ENCODE measurements at regions not wholly inside any gene's neighbourhood (a gene's known extent, or its start where the extent isn't known, plus 50 kb on each side); places are given as distances from the start of the nearest gene placed in this dataset.
A peak's percentile ranks its signal among the peaks of the same experiment; 100 is the strongest.

- 12% methylated on average over 4 of the region's 6 CpGs for WGBS (ENCODE audit: insufficient coverage)
- Histone ChIP-seq H3K4me1 (ENCODE audit: control insufficient read depth, insufficient read depth, low read length) (peaks cover 34% of the 10 kb centered on the region), H3K36me3 (ENCODE audit: control insufficient read depth, insufficient read depth, low read length) (no peaks in the 10 kb centered on the region), H3K27me3 (ENCODE audit: control insufficient read depth, insufficient read depth, low read length) (no peaks in the 10 kb centered on the region), H3K4me3 (ENCODE audit: low read length) (no peak overlapping the region), H3K9me3 (replicated peaks; ENCODE audit: control insufficient read depth, low read depth, low read length) (no peaks in the 10 kb centered on the region), H3K27ac (ENCODE audit: low read length) (no peak overlapping the region)
- DNase-seq, result peak; percentile 85
Observed at GRCh38 chr10:43900571-43900970, 251.9 kb upstream of the ZNF32 start.

DNA sequence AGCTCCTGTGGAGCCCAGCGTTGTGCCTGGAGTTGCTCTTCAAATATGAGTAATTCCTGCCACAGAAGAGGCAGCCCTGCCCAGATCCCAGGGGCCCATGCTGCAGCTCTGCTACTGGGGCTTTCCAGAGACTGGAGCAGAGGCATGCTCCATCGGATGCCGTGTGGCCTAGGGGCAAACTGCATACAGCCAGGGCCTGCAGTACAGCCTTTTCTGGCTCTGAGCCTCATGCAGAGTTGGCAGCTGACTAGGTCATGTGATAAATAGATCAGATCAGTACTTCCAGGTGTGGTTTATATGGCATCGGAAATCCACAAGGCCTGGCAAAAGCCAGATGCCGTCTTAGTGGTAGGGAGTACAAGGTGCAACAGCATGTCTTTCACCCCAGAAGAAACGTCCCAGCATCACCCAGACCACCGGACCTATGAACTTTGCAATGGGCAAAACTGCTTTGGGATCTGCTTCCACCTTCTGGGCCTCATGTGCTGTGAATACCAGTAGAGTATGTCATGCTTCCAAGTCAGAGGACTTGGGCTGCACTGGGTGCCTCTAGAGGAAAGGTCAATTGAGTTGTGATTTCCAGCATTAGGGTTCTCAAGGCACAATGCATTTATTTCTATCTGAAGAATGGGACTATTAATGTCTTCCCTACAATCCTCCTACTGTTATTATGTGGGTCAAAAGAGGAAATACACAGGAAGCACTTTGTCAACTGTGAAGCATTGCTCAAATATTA, 250.7 kb upstream of the ZNF32 start:
- DNase-seq, result no peak
- Histone ChIP-seq H3K36me3 (ENCODE audit: control insufficient read depth, insufficient read depth, low read length) (no peaks in the 10 kb centered on the region), H3K4me1 (ENCODE audit: control insufficient read depth, insufficient read depth, low read length) (peaks cover 24% of the 10 kb centered on the region), H3K27me3 (ENCODE audit: control insufficient read depth, insufficient read depth, low read length) (no peaks in the 10 kb centered on the region), H3K9me3 (replicated peaks; ENCODE audit: control insufficient read depth, low read depth, low read length) (no peaks in the 10 kb centered on the region), H3K4me3 (ENCODE audit: low read length) (no peak overlapping the region), H3K27ac (ENCODE audit: low read length) (no peak overlapping the region)
- WGBS (ENCODE audit: insufficient coverage), result 49% methylated on average over 3 of the region's 7 CpGs

- Histone ChIP-seq H3K27ac (ENCODE audit: low read length) (no peak overlapping the region), H3K27me3 (ENCODE audit: control insufficient read depth, insufficient read depth, low read length) (no peaks in the 10 kb centered on the region), H3K4me3 (ENCODE audit: low read length) (no peak overlapping the region), H3K4me1 (ENCODE audit: control insufficient read depth, insufficient read depth, low read length) (peaks cover 21% of the 10 kb centered on the region), H3K9me3 (replicated peaks; ENCODE audit: control insufficient read depth, low read depth, low read length) (no peaks in the 10 kb centered on the region), H3K36me3 (ENCODE audit: control insufficient read depth, insufficient read depth, low read length) (no peaks in the 10 kb centered on the region)
- no peak for DNase-seq
- WGBS (ENCODE audit: insufficient coverage), result 93% methylated on average over 4 of the region's 4 CpGs
Observed at GRCh38 chr10:43898592-43898991, 249.9 kb upstream of the ZNF32 start.

GRCh38 chr10:43897765-43898419, 249.2 kb upstream of the ZNF32 start:
- Histone ChIP-seq H3K27ac (ENCODE audit: low read length) (no peak overlapping the region), H3K36me3 (ENCODE audit: control insufficient read depth, insufficient read depth, low read length) (no peaks in the 10 kb centered on the region), H3K4me3 (ENCODE audit: low read length) (no peak overlapping the region), H3K4me1 (ENCODE audit: control insufficient read depth, insufficient read depth, low read length) (peaks cover 24% of the 10 kb centered on the region), H3K27me3 (ENCODE audit: control insufficient read depth, insufficient read depth, low read length) (no peaks in the 10 kb centered on the region), H3K9me3 (replicated peaks; ENCODE audit: control insufficient read depth, low read depth, low read length) (no peaks in the 10 kb centered on the region)
- WGBS (ENCODE audit: insufficient coverage), result 89% methylated on average over 8 of the region's 9 CpGs
- DNase-seq, result no peak

DNA sequence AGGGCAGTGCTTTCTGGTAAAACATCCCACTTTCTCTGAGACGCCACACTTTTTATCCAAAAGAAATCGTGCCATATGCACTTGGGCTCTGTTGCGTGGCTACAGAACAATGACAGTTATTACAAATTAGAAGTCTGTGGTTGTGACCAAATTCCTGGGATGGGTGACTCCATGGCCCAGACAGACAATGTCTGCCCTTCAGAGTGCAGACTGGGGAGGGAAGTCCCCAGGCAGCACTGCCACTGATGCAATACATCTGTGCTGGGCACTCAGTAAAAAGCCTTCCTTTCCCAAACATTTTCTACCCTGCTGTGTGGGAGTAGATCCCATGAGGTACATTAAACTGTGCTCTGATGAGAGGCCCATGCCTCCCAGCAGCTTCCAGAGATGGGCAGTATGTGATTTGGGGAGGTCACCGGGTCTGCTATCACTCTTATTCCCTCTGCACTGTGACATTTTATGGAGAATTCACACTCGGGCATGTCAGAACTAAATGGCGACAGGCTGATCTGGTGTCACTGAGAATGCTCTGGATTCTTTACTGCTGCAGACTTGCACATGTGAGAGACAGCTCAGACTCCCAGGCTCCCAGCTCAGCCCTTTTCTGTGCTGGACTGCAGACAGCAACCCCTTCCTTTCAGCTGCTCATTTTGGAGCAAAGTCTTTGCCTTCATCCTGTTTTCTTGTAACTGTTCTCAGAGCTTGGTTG, 243.5 kb upstream of the ZNF32 start:
- Histone ChIP-seq H3K36me3 (ENCODE audit: control insufficient read depth, insufficient read depth, low read length) (no peaks in the 10 kb centered on the region), H3K27me3 (ENCODE audit: control insufficient read depth, insufficient read depth, low read length) (no peaks in the 10 kb centered on the region), H3K27ac (ENCODE audit: low read length) (no peak overlapping the region), H3K4me3 (ENCODE audit: low read length) (no peak overlapping the region), H3K9me3 (replicated peaks; ENCODE audit: control insufficient read depth, low read depth, low read length) (no peaks in the 10 kb centered on the region), H3K4me1 (ENCODE audit: control insufficient read depth, insufficient read depth, low read length) (peaks cover 12% of the 10 kb centered on the region)
- DNase-seq, result peak; percentile 82
- 23% methylated on average over 2 of the region's 6 CpGs for WGBS (ENCODE audit: insufficient coverage)

DNA sequence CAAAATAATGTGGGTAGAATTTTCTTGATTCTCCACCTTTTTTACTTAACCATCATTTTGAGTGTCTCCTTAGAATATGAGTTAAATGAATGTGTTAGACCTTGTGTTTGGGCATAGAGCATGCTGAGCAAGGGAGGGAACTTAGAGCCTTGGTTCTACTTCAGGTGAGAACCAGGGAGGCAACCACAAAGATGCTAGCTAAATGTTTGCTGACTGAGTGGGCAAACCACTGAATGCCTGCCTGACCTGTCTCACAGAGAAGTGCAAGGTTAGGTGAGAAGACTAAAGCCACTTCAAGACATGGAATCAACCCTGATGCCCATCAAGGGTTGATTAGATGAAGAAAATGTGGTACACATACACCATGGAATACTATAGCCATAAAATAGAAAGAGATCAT, 242.6 kb upstream of the ZNF32 start:
- H3K27ac ChIP-seq (ENCODE audit: low read length), result no peak overlapping the region
- DNase-seq, result no peak

DNA sequence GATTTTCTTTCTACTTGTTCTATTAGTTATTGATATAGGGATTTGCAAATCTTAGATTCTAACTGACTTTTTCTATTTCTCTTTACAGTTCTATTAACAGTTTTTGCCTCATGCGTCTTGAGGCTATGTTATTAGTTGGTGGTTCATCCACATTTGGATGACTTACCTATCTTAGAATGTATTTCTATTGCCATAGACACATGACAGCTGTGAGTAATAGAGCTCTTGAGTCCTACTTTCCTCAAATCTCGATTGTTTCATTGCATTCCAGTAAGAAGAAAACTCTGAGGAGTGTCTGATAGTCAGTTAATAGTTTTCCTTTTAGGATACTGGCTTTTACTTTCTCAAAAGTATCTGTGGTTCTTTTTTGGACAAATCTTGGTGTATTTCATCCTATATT, 241.4 kb upstream of the ZNF32 start:
- Histone ChIP-seq H3K36me3 (ENCODE audit: control insufficient read depth, insufficient read depth, low read length) (no peaks in the 10 kb centered on the region), H3K4me3 (ENCODE audit: low read length) (no peak overlapping the region), H3K27ac (ENCODE audit: low read length) (no peak overlapping the region), H3K4me1 (ENCODE audit: control insufficient read depth, insufficient read depth, low read length) (peaks cover 12% of the 10 kb centered on the region), H3K27me3 (ENCODE audit: control insufficient read depth, insufficient read depth, low read length) (peaks cover 2% of the 10 kb centered on the region), H3K9me3 (replicated peaks; ENCODE audit: control insufficient read depth, low read depth, low read length) (no peaks in the 10 kb centered on the region)
- DNase-seq, result peak; percentile 62
- no CpG with 5 or more reads among the region's 2 CpGs for WGBS (ENCODE audit: insufficient coverage)

More for the DNA sequence above, 242.6 kb upstream of the ZNF32 start:
- Histone ChIP-seq H3K4me1 (ENCODE audit: control insufficient read depth, insufficient read depth, low read length) (peaks cover 12% of the 10 kb centered on the region), H3K4me3 (ENCODE audit: low read length) (no peak overlapping the region), H3K36me3 (ENCODE audit: control insufficient read depth, insufficient read depth, low read length) (no peaks in the 10 kb centered on the region), H3K27me3 (ENCODE audit: control insufficient read depth, insufficient read depth, low read length) (no peaks in the 10 kb centered on the region), H3K9me3 (replicated peaks; ENCODE audit: control insufficient read depth, low read depth, low read length) (no peaks in the 10 kb centered on the region)

GRCh38 chr10:43888586-43888985, 239.9 kb upstream of the ZNF32 start:
- H3K27ac ChIP-seq (ENCODE audit: low read length), result no peak overlapping the region
- no CpG with 5 or more reads among the region's 3 CpGs for WGBS (ENCODE audit: insufficient coverage)
- H3K27me3 ChIP-seq (ENCODE audit: control insufficient read depth, insufficient read depth, low read length), result peaks cover 5% of the 10 kb centered on the region
- DNase-seq, result peak; percentile 77
- no peaks in the 10 kb centered on the region for H3K36me3 ChIP-seq (ENCODE audit: control insufficient read depth, insufficient read depth, low read length)
- H3K4me3 ChIP-seq (ENCODE audit: low read length), result no peak overlapping the region
- H3K4me1 ChIP-seq (ENCODE audit: control insufficient read depth, insufficient read depth, low read length), result peaks cover 12% of the 10 kb centered on the region
- H3K9me3 ChIP-seq (replicated peaks; ENCODE audit: control insufficient read depth, low read depth, low read length), result no peaks in the 10 kb centered on the region

GRCh38 chr10:43885842-43886241, 237.2 kb upstream of the ZNF32 start:
- peaks cover 4% of the 10 kb centered on the region for H3K4me1 ChIP-seq (ENCODE audit: control insufficient read depth, insufficient read depth, low read length)
- H3K36me3 ChIP-seq (ENCODE audit: control insufficient read depth, insufficient read depth, low read length), result no peaks in the 10 kb centered on the region
- WGBS (ENCODE audit: insufficient coverage), result no CpG with 5 or more reads among the region's 2 CpGs
- peaks cover 5% of the 10 kb centered on the region for H3K27me3 ChIP-seq (ENCODE audit: control insufficient read depth, insufficient read depth, low read length)
- DNase-seq, result no peak
- H3K9me3 ChIP-seq (replicated peaks; ENCODE audit: control insufficient read depth, low read depth, low read length), result no peaks in the 10 kb centered on the region
- H3K27ac ChIP-seq (ENCODE audit: low read length), result no peak overlapping the region
- no peak overlapping the region for H3K4me3 ChIP-seq (ENCODE audit: low read length)

DNA sequence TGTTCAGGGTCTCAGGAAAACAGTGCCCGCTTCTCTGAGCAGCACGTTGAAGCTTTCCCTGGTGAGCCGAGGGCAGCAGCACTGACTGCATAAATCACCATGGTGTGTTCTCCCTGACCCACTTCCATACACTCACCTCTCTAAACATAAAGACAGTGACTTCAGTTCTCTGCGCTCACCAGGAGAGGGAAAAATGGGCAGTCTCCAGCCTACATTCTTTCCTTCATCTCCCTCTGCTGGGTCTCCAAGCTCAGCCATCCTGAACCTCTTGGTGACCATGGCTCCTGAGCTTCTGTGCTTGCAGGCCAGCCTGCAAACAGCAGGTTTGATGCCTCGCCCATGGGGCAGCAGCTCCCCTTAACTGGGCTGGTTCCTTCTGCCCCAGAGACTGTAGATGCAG, 236.6 kb upstream of the ZNF32 start:
- DNase-seq, result no peak
- Histone ChIP-seq H3K36me3 (ENCODE audit: control insufficient read depth, insufficient read depth, low read length) (no peaks in the 10 kb centered on the region), H3K4me1 (ENCODE audit: control insufficient read depth, insufficient read depth, low read length) (peaks cover 4% of the 10 kb centered on the region), H3K9me3 (replicated peaks; ENCODE audit: control insufficient read depth, low read depth, low read length) (no peaks in the 10 kb centered on the region), H3K27ac (ENCODE audit: low read length) (no peak overlapping the region), H3K4me3 (ENCODE audit: low read length) (no peak overlapping the region), H3K27me3 (ENCODE audit: control insufficient read depth, insufficient read depth, low read length) (peaks cover 5% of the 10 kb centered on the region)
- WGBS (ENCODE audit: insufficient coverage), result 90% methylated on average over 5 of the region's 5 CpGs

Data from muscle of leg (tissue), 3 donors.